ENCODE measurements at regions not wholly inside any gene's neighbourhood (a gene's known extent, or its start where the extent isn't known, plus 50 kb on each side); places are given as distances from the start of the nearest gene placed in this dataset.

DNA sequence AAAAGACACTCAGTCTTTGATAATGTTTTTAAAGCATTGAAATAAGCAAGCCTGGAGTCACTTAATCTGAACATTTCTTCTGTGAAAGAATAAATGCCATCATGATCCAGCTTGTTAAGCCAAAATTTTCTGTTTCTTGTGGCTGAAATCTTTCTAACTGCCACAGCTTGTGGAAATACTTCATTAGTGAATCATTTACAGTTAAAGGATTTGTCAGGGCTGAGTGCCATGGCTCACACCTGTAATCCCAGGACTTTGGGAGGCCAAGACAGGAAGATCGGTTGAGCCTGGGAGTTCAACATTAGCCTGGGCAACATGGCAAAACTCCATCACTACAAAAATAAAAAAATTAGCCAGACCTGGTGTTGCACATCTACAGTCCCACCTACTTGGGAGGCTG is 93.3 kb upstream of the PDE5A start:
- Histone ChIP-seq H3K27ac (ENCODE audit: extremely low read depth, low read depth, low read length) (no peak overlapping the region), H3K79me2 (ENCODE audit: control insufficient read depth, insufficient read depth, low read length) (no peaks in the 10 kb centered on the region), H3K9me3 (replicated peaks; ENCODE audit: control insufficient read depth, insufficient read depth, low read depth, low read length) (no peaks in the 10 kb centered on the region; the same call in 1 of the 2 replicates), H3K4me3 (no peak overlapping the region), H2AFZ (ENCODE audit: low read depth, low read length) (no peak overlapping the region), H3K4me1 (replicated peaks in 1 of 2; ENCODE audit: control insufficient read depth in 2 of 2, insufficient read depth in 2 of 2, low read length in 2 of 2) (no peaks in the 10 kb centered on the region), H3K27me3 (ENCODE audit: control insufficient read depth in 2 of 2, insufficient read depth in 2 of 2, low read length in 2 of 2) (no peaks in the 10 kb centered on the region), H3K9me1 (ENCODE audit: control insufficient read depth, insufficient read depth, low read length) (no peaks in the 10 kb centered on the region), H3K4me2 (ENCODE audit: insufficient read depth, low read length) (no peak overlapping the region), H3K36me3 (ENCODE audit: control insufficient read depth, insufficient read depth, low read length) (no peaks in the 10 kb centered on the region), H3K9ac (ENCODE audit: insufficient read depth in 1 of 2, low read depth in 2 of 2, low read length in 2 of 2) (no peak overlapping the region), H4K20me1 (replicated peaks; ENCODE audit: control insufficient read depth, insufficient read depth, low read length) (no peaks in the 10 kb centered on the region)
- no peak for DNase-seq (ENCODE audit: extremely low read depth in 1 of 4, low spot score in 3 of 4)
- ChIA-PET CTCF (ENCODE audit: low intra/inter-chr PET ratio) (no interaction called here), POLR2A (no interaction called here)
- ATAC-seq, result no peak
- TF ChIP-seq SMARCC2 (IDR thresholded peaks at IDR 0.05; ENCODE audit: low read depth) (no peak), HDAC1 (IDR thresholded peaks at IDR 0.05) (no peak), ZFX (CRISPR knock-in tag; IDR thresholded peaks at IDR 0.05) (no peak), TBL1XR1 (IDR thresholded peaks at IDR 0.05; ENCODE audit: low read length in 2 of 2) (no peak), RFX5 (IDR thresholded peaks at IDR 0.05; ENCODE audit: low read depth, low read length) (no peak), CREBBP (IDR thresholded peaks at IDR 0.05; ENCODE audit: low read depth, low read length) (no peak), SAFB2 (IDR thresholded peaks at IDR 0.05; ENCODE audit: borderline replicate concordance, low read depth, low read length, severe bottlenecking) (no peak), LARP7 (IDR thresholded peaks at IDR 0.05) (no peak), NRF1 (conservative IDR thresholded peaks at IDR 0.05 in 1 of 2, IDR thresholded peaks at IDR 0.05 in 1 of 2) (no peak)
- in situ Hi-C loops (cut with MboI), result no loop called here
- no TSS peak for BruUV-seq (replicated peaks)
- FAIRE-seq, result no peak
- WGBS (ENCODE audit: insufficient coverage, low coverage, missing lambda C conversion rate), result 8% methylated on average over 1 of the region's 1 CpG
- intact Hi-C loops (cut with micrococcal nuclease), result no loop called here

Data from K562 (cell line).